Activated naive CD4-positive, alpha-beta T cell treated with anti-CD3 and anti-CD28 coated beads, Interleukin-2, amount 50 U/mL, for 16 hours (primary cell): ENCODE measurements at regions not wholly inside any gene's neighbourhood (a gene's known extent, or its start where the extent isn't known, plus 50 kb on each side); places are given as distances from the start of the nearest gene placed in this dataset.

Experiments
- DNase-seq: peaks from one replicate; pipeline ENCODE4 v3.0.0-alpha.2; 2020

DNA sequence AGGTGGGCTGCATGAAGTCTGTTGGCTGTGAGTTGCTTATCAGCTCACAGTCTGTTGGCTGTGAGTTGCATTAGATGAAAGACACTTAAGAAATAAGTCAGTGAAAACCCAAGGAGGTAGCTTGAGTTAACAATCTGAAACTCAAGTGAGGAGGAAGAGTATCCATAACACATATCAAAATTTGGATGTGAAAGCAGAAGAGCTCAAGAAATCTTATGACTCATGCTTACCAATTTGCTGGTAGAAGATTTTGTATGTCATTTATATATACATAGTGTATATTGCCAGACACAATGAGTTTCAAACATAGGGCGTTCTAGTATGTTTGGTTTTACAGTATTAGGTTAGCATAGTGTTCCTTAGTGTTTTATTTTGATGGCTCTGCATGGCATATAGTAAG lies 107.4 kb downstream of the DDIT4L start:
- DNase-seq: no peak

GRCh38 chr4:100081491-100081890 lies 108.8 kb downstream of the DDIT4L start:
- no peak for DNase-seq

DNA sequence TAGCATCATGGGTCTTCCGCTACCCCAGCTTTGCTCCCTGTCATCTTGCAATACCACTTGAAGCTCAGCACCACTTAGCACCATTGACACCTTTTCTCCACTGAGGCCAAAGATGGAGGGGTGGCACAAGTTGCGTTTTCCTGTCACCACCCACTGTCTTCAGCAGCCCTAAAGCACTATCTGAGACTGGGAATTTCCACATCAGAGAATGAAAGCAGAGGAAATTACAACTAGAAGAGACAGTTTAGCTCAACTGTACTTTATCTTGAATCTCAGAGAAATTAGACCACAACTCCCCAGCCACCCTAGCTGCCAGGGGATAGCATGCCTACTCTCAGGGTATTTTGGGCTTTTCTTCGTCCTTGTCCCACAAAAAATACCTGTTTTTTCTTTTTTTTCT lies 111.0 kb downstream of the DDIT4L start:
- DNase-seq: no peak

GRCh38 chr4:100076753-100077152 lies 113.5 kb downstream of the DDIT4L start:
- no peak for DNase-seq

DNA sequence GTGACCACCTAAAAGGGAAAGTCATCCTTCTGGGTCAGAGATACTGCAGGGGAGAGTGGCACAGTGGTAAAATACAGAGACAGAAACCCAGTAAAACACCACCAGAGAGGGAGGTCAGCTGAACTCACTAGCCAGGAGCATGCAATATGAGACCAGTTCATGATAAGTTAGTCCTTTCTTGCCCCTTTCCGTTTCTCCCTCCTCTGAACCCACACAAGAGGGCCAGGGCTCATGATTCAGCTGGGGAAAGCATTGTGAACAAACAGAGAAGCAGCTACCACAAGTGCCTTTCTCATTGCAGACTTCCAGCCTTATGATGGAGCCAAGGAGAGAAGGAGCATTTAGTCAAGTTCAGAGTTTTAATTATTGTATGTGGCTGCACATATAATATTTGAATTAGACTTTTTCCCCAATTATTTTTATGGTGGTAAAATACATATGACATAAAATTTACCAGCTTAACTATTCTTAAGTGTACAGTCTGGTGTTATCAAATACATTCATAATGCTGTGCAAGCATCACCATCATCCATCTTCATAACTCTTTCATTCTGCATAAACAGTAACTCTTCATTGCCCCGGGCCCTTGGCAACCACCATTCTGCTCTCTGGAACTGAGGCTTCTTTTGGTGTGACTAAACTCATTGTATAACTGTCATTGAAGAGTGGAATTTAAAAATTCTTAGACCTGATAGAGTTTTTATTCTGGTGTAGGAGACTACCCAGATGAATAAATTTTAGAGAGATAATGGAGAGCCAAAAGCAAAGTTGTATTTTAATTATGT lies 114.6 kb downstream of the DDIT4L start:
- DNase-seq: no peak

DNA sequence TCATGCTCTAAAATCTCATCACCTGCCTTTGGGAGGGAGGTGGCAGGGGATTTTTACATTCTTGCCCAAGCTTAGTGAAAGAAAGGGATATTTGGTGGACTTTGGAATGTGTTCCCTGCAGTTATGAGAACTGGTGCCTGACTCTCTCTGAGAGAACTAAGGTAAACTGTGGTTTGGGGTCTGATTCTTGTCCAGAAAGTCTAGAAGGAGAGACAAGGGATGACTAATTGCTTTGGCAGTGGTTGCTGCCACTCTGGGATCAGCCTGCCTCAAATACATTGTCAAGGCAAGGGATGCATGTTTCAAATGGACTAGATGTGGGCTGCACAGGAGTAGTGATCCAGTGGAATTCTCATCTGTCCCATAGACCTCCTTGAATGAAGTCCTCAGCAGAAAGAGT lies 115.2 kb downstream of the DDIT4L start:
- no peak for DNase-seq

GRCh38 chr4:100071506-100071905 lies 118.8 kb downstream of the DDIT4L start:
- no peak for DNase-seq

DNA sequence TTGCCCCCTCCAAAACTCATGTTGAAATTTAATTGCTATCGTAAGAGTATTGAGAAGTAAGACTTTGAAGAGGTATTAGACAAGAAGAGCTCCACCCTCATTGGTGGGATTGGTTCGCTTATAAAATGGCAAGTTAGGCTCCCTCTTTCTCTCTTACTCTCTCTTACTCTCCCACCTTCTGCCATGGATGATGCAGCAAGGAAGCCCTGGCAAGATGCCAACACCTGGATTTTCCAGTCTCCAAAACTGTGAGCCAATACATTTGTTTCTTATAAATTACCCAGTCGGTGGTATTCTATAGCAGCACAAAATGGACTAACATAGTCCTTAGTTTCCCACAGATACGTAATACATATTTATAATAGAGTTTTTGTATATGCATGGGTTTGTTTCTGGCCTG lies 119.4 kb downstream of the DDIT4L start:
- no peak for DNase-seq

DNA sequence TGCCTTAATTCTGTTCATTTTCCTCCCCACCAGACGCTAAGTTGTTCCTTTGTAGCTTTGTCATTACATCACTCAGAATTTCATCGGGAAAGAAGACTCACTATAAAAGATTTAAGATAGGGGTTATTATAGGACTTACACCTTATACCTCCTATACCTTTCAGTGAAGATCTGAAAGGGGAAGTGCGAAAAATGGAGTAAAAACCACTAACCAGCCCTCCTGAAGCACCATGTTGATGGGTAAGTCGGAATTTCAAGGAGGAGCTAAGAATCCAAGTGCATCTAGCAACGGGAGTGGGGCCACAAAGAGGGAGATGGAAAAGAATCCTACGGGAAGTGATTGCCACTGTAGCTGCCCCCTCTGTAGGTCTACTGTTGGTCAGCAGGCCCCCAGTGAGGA lies 119.1 kb upstream of the H2AZ1 start:
- DNase-seq: no peak

- DNase-seq: no peak
Measured at GRCh38 chr4:100067255-100067654, 117.2 kb upstream of the H2AZ1 start.

DNA sequence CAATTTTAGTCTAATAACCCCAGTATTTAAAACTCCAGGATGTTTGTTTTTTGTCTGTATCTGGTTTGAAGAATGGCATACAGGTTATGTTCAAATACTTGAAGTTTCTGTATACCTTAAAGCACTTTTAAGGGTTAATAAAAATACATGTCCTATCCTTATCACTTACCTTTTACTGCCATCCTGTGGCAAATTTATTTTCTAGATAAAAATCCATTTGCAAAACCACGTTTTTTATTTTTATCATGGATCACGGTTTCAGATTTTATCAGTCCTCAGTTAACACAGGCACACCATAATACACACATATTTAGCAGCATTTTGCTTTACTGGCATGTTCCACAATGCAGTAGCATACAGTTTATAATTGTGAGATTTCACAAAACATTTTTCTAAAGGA lies 113.3 kb upstream of the H2AZ1 start:
- no peak for DNase-seq

- no peak for DNase-seq
Measured at GRCh38 chr4:100062921-100063320, 112.8 kb upstream of the H2AZ1 start.

DNA sequence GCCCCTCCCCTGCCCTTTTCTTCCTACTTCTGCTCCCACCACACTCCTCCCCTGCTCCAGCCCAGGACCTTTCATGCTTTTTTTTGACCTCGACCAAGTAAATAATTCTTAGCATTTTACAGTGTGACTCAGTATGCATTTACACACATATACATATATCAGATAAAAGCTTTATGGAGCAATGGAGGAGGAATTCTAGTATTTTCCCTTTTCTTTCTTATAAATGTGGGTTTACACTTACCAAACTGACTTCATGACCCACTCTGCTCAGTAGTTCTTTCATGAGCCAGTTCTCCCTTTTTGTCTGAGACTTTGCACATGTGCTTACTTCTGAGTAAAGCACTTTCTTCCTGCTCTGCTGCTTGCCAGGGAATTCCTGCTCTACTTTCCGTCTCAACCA lies 111.8 kb upstream of the H2AZ1 start:
- no peak for DNase-seq

DNA sequence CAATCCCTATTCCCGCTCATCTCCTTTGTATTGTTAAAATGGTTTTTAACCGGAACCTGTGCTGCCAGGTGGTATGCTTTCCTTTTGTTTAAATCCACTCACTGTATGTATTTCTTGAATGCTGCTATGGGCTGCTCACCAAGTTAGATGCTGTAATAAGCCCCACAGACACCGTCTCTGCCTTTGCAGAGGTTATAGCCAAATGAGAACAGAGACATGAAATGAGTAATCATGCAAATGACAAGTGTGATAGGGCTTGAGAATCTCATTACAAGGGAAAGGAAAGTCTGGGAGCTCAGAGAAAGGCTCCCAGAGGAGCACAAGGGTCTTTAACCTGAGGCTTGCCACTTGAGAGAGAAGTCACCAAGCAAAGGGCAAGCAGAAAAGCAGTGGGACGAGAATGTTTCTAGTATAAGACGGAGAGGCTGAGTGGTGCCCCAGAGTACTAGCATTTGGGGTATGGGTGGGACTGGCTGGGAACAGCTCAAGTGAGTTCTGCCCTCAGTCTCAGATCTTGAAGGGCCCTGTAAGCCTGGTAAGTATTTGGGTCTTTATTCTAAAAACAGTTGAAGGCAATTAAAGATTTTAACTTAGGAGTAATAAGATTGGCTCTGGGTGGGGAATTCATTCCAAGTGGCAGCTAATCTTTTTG lies 110.8 kb upstream of the H2AZ1 start:
- no peak for DNase-seq

DNA sequence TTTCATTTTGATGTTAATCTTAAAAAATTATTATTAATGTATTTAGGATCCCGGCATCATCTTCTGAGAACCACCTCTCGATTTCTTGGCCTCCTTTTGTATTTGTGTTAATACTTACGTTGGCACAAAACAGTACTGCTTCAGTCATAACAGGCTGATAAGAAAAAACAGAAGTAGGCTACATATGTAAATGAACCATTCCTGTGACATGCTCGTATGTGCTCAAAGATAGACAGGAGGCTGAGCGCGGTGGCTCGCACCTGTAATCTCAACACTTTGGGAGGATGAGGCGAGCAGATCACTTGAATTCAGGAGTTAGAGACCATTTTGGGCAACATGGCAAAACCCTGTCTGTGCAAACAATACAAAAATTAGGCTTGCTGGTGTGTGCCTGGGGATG lies 109.4 kb upstream of the H2AZ1 start:
- DNase-seq: no peak

DNA sequence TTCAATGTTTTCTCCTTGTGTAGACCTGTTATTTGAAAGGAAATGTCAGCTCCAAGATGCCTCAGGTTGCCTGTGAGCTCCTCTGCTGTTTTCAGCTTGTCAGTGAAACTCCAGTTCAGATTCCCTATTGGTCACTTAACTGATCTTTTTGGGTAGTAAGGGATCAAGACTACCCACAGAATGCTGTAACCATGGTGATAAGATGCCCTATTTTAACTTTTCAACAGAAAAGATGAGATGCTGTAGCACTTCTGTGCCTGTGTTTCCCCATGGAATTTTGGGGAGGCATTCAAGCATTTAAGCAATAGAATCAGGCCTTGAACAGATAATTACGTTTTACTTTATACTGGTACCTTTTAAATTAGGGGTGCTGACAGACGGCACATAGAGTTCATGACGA lies 106.6 kb upstream of the H2AZ1 start:
- DNase-seq: no peak

DNA sequence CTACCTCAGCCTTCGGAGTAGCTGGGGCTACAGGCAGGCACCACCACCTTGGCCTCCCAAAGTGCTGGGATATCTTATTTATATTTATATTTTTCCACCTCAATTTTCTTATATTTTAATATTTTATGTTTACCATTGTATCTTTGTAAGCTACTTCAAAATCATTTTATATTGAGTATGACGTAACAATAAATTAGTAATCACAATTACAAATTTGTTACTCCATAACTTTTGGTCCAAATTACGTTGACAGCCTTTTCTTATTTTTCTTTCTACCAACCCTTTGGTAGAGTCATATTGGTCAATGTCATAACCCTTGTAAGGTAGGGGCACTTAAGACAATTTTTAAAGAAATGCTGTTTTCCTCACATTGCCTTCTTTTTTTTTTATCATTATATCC lies 104.0 kb upstream of the H2AZ1 start:
- DNase-seq: no peak

DNA sequence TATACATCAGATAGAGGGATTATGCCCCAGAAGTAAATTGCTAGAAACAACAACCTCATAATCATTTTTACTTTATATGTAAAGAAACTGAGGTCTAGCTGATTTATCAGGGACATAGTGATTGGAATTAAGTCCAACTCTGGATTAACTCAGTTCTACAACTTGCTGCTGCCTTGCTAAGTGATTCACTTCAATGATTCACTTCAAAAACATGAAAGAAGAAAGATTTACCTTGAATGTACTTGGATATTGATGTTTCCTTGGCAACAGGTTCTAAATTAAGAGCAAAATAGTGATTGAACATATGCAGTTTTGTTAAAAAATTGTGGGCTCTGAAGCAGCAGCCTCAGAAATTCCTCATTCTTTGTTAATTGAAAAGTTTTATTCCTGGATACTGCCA lies 99.8 kb upstream of the H2AZ1 start:
- DNase-seq: no peak

GRCh38 chr4:100042711-100043110 lies 92.6 kb upstream of the H2AZ1 start:
- DNase-seq: no peak

DNA sequence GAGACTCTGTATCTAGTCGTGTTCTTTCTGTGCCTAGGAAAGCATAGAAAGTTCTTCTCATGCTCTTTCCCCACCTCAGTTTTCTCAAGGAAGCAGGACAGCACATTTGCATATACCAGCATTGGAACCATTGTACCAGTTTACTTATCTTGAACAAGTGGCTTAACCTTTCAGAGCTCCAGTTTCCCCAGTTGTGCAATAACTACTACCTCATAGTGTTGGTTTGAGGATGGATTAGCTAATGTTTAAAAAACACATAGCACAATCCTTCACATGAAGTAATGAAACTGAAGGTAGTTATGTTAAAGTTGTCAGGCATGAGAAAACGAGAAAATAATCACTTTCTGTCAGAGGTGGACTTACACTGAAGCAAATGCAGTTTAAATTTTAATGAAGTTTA lies 92.2 kb upstream of the H2AZ1 start:
- DNase-seq: no peak

GRCh38 chr4:100041646-100042045 lies 91.6 kb upstream of the H2AZ1 start:
- no peak for DNase-seq

DNA sequence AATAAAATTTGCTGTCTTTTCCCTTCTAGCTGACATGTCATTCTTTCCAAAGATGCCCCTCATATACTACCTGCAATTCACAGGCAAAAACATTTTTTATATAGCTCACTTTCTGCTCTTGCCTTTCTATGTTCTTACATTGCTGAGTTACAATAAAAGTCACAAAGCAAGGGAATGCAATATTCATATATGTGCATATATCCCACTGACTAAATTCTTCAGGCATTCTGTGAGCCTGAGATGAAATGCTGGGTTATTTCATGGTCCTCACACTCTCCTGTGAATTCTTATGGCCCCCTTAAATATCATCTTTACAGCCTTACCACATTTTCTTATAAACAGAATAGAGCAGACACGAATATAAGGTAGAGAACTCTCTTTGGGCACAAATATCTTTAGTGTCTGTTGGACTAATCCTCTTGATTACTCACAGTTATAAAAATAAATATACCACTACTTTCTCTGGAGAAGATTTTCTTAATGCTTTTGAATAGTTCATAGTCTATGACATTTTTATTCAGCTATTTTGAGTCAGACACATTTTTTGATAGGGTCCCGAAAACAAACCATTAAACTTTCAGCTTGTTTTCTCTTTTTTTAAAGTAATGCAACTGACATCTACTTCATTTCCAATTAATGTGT lies 84.1 kb upstream of the H2AZ1 start:
- no peak for DNase-seq

DNA sequence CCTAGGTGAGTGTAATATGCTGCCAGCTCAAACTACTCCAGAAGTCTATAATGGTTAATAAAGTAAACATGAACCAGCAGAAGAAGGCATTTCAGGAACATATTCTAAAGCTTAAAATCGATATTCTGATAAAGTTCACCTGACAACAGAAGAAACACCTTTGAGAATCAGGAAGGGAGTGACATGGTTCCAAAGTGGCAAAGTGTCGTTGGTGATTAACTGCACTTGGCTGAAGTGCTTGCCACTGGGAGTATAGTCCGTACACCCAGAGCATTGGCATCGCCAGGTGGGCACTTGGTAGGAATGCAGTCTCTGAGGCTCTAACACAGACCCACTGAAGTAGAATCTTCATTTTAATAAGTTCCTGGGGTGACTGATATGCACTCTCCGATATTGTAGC lies 76.0 kb upstream of the H2AZ1 start:
- DNase-seq: no peak

GRCh38 chr4:100023800-100024199 lies 73.7 kb upstream of the H2AZ1 start:
- DNase-seq: no peak
